ENCODE measurements at regions not wholly inside any gene's neighbourhood (a gene's known extent, or its start where the extent isn't known, plus 50 kb on each side); places are given as distances from the start of the nearest gene placed in this dataset.
A peak's percentile ranks its signal among the peaks of the same experiment; 100 is the strongest.
"Not testable (repeated sequence)": the region's sequence is repeated elsewhere in the genome, so short reads cannot be mapped to it uniquely, and the experiment has no call there.

GRCh38 chr2:38482710-38483109, 105.6 kb upstream of the ATL2 start:
- not testable (repeated sequence) for DNase-seq

DNA sequence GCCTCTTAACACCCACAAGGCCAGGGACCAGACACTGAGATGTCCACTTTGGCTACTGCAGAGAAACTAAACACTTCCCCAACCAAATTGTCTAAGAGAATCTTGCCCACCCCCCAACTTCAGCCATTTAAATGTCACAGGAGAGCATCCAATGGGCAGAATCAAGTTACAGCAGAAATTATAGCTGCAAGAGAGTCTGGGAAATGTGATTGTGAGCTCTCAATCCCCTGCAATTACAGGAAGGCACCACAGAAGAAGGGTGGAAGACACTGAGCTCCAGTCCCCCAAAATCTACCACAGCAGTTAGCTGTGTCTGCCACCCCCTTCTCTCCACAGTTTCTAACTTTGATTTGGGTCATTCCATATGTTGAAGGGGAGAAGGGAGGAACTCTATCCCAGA, 103.5 kb upstream of the ATL2 start:
- DNase-seq: no peak

- DNase-seq: no peak
Measured at GRCh38 chr2:38477006-38477405, 99.9 kb upstream of the ATL2 start.

- DNase-seq: no peak
Measured at GRCh38 chr2:38475567-38475881, 98.5 kb upstream of the ATL2 start.

DNA sequence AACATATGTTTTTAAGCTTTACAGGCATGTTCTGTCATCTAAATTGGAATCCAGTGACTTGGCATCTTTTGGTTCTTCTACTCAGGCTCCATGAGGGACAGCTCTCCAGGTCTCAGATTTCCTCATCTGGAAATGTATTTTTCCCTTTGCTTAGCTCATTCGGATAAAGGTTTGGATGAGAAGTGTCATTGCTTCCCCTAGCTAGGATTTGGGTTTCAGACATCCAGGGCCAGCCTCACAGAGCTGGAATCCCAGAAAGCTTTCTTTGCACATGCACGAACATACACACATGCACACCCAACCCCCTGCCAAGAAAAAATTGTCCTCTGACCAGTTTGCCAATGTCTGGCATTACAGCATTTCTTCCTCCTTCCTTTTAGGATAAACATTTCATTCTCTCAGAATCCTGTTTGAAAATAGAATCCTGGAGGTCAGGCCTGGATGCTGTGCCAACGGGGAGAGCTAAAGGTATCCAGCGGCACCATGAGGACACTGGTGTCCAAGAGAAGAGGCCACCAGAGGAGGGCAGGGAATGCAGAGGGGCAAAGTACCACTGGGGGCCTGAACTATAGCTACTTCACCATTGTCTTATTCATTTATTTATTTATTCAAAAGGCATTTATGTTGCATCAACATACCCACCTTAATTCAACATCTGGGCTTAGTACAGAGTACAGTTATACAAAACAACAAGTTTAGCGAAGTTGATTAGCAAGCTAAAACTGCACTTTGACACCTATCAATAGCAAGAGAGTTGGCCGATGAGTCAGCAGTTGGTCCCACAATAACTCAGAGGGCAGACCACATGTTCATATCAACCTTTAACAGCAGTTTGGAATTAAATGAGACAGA, 97.9 kb upstream of the ATL2 start:
- no peak for DNase-seq

DNA sequence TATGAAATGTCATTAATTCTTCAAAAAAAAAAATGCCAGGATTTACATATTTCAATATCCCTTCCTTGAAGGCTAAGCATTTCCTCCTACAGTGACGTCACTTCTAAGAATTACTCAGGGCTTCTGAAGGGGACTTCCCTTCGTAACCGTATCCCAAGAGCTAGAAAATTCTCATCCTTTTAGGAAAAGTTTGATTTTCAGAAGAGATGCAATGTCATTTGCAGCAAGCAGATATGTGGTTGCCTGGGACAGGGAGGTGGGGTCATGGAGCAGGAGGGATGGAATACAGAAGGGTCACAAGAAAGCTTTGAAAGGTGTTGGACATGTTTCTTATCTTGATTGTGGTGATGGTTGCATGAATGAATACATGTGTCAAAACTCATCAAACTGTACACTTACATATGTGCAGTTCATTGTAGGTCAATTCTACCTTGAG, 97.0 kb upstream of the ATL2 start:
- no peak for DNase-seq

GRCh38 chr2:38473333-38474005, 96.4 kb upstream of the ATL2 start:
- DNase-seq: no peak

GRCh38 chr2:38470115-38470514, 93.0 kb upstream of the ATL2 start:
- DNase-seq: no peak

DNA sequence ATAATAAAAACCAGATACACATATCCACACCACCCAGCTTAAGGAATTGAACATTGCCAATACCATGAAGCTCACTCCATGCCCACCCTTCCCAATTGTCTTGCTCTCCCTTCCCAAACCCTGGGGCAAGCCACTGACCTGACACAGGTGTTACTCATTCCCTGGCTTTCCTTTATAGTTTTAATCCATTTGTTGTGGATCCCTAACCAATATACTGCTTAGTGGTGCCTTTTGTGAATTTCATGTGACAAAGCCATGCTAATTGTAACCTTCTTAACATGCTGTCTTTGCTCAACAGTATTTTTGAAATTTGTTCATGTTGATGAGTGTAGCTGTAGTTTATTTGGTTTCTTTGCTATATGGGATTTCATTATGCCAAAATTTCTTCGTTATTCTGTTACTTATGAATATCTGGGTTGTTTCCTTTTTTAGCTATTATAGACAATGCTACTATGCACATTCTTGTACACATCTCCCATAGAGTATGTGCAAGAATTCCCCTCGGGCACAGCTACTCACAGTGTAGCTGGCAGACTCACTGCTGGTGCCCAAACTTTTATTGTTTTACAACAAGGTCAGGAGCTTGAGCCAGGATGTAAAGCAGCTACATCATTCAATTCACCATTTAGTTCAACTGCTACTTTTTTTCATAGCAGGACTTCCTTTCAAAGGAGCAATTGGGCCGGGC, 90.8 kb upstream of the ATL2 start:
- DNase-seq: no peak

DNA sequence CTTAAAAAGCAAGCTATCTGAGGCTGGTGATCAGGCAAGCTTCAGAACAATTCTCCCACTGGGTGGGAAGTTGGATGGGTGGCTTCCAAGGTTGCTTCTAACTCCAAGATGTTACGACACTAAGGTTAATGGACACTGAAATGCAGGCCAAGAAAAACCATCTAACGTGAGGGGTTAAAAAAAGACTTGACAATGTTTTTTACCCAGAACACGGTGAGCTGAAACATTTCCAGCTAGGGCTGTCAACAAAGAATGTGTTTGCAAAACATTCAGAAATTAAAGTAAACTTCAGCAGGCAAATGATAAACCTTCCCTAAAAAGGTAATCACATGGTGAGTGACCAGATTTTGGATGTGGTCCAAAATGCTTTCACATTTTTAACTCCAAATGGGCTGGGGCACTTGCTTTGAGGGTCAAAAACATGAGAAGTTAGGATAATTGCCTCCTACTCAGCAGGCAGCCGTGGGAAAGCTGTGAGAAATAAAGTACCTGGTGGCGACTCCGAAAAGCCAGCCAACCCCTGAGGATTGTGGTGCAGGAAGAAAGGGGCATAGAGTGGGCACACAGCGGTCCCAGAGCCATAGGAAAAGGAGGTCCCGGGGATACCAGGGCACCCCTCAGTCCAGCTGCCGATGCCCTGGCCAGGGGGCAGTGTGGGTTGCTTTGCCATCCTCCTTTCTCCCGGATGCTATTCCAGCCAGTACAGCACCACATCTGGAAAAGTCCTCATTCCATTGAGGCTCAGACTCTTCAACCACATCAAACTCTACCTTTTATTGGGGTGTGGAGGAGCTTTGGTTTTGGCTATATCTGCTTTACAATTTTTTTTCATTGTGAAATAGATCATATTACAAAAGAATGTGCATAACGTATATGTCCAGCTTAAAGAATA, 90.0 kb upstream of the ATL2 start:
- DNase-seq: no peak

- no peak for DNase-seq
Measured at GRCh38 chr2:38466409-38466808, 89.3 kb upstream of the ATL2 start.

GRCh38 chr2:38465789-38466127, 88.7 kb upstream of the ATL2 start:
- peak in 1 of 4 experiments; percentile 5 for DNase-seq

- no peak for DNase-seq
Measured at GRCh38 chr2:38464971-38465788, 88.1 kb upstream of the ATL2 start.

- no peak for DNase-seq
Measured at GRCh38 chr2:38463752-38464151, 86.7 kb upstream of the ATL2 start.

DNA sequence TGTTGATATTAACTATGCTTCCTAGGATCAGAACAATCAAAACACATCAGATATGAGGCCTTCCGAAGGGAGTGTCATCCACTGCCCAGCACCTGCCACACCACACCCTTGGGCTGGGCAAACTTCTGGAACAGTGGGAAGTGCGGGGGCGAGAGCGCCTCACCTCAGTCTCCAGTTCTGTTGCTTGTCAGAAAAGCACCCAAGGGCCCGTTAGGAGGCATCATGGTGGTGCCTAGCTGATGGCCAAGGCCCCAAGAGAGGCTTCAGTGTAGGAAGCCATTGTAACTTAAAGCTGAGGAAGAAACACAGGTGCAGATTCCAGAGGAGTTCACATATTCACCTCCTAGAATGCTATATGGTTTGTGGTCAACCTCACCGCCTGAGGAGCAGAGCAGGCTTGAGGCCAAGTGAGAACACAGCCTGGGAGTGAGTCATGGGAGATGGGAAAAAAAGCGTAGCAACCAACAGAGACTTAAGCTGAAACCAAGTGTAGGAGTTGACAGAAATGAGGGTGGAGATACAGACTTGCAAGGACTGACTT, 85.1 kb upstream of the ATL2 start:
- DNase-seq: no peak

- DNase-seq: no peak
Measured at GRCh38 chr2:38461470-38461869, 84.4 kb upstream of the ATL2 start.

DNA sequence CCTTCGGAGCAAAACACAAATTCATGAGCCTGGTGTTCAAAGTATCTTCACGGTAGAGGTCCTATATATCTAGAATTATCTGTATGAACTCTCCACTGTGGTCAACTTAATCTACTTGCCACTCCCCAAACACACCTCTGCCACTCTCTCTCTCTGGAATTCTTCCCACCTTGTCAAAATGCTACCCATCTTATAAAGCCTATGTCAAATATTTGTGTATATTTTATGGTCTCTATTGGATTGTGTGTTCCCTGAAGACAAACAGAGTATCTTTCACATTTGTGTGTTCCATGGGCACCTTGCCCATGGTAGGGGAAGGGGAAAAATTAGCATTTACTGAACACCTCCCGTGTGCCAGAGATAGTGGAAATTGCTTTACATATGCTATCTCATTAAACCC, 83.2 kb upstream of the ATL2 start:
- DNase-seq: no peak

GRCh38 chr2:38454081-38454480, 77.0 kb upstream of the ATL2 start:
- no peak for DNase-seq

- not testable (repeated sequence) for DNase-seq
Measured at GRCh38 chr2:38451778-38452177, 74.7 kb upstream of the ATL2 start.

GRCh38 chr2:38450509-38450908, 73.4 kb upstream of the ATL2 start:
- DNase-seq: no peak

GRCh38 chr2:38448692-38449410, 71.8 kb upstream of the ATL2 start:
- no peak for DNase-seq

Data from activated naive CD4-positive, alpha-beta T cell (primary cell).